ENCODE measurements at regions not wholly inside any gene's neighbourhood (a gene's known extent, or its start where the extent isn't known, plus 50 kb on each side); places are given as distances from the start of the nearest gene placed in this dataset.

DNA sequence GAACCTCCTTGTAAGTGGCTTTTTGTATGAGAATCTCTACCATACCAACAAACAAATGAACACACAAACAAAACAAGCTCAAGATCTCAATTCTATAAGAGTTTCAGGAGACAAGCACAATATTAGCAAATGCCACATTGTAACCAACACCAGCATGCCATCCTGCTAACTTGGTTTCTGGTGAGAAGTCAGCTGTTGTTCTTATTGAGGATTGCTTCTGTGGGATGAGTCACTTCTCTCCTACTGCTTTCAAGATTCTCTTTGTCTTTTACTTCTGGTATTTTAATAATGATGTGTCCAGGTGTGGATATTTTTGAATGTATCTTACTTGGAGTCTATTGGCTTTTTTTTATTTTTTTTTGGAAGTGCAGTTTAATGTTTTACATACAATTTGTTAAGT lies 131.7 kb downstream of the BCL2L11 start:
- TF ChIP-seq, protein P1, sequence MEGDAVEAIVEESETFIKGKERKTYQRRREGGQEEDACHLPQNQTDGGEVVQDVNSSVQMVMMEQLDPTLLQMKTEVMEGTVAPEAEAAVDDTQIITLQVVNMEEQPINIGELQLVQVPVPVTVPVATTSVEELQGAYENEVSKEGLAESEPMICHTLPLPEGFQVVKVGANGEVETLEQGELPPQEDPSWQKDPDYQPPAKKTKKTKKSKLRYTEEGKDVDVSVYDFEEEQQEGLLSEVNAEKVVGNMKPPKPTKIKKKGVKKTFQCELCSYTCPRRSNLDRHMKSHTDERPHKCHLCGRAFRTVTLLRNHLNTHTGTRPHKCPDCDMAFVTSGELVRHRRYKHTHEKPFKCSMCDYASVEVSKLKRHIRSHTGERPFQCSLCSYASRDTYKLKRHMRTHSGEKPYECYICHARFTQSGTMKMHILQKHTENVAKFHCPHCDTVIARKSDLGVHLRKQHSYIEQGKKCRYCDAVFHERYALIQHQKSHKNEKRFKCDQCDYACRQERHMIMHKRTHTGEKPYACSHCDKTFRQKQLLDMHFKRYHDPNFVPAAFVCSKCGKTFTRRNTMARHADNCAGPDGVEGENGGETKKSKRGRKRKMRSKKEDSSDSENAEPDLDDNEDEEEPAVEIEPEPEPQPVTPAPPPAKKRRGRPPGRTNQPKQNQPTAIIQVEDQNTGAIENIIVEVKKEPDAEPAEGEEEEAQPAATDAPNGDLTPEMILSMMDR (IDR thresholded peaks at IDR 0.05 in 4 of 5, conservative IDR thresholded peaks at IDR 0.05 in 1 of 5), result no peak
- no peak for TF ChIP-seq POLR2A (IDR thresholded peaks at IDR 0.05)
